ENCODE measurements at regions not wholly inside any gene's neighbourhood (a gene's known extent, or its start where the extent isn't known, plus 50 kb on each side); places are given as distances from the start of the nearest gene placed in this dataset.

DNA sequence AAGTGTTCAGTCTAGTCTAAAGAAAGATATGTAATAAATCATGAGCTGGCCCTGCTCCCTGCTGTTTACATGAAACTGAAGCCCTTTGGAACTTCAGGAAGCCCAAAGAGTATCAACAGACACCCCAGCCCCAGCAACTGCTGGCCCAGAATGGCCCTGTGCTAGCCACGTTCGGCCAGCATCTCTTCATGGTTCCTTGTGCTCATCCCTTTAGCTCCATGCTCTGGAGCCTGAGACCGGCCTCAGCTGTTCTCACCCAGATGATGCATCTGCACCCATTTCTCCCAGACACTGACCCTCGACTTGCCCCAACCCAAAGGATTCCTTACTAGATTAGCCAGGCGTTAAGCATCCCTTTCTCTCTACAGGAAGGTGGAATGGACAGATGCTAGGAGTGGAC lies 207.3 kb downstream of the HS3ST3B1 start:
- no peaks in the 10 kb centered on the region for H3K27me3 ChIP-seq (ENCODE audit: control insufficient read depth, insufficient read depth, low read length, poor library complexity, severe bottlenecking)
- no peak for TF ChIP-seq CTCF (conservative IDR thresholded peaks at IDR 0.05)
- no peaks in the 10 kb centered on the region for H3K36me3 Mint-ChIP-seq (ENCODE audit: low read depth)
- peaks cover 5% of the 10 kb centered on the region for H3K9me3 ChIP-seq (ENCODE audit: control insufficient read depth, low read length)
- peaks cover 3% of the 10 kb centered on the region for H3K9me3 Mint-ChIP-seq
- 95% methylated on average over 5 of the region's 5 CpGs; no CpG with 5 or more reads in 1 of the 2 experiments for WGBS, 2 experiments (ENCODE audit: insufficient coverage in 1 of 2, insufficient read length in 1 of 2)
- no peak overlapping the region for H3K4me3 ChIP-seq (ENCODE audit: low read length)
- H3K9ac ChIP-seq (ENCODE audit: extremely low read depth, low read length, poor library complexity, severe bottlenecking), result no peak overlapping the region
- no peak for DNase-seq
- no peaks in the 10 kb centered on the region for H3K4me1 ChIP-seq (ENCODE audit: control insufficient read depth, insufficient read depth, low read length)
- H3K4me1 Mint-ChIP-seq, result peaks cover 14% of the 10 kb centered on the region
- H3K27me3 Mint-ChIP-seq (ENCODE audit: insufficient read depth), result peaks cover 10% of the 10 kb centered on the region
- H3K27ac ChIP-seq (ENCODE audit: low read depth, low read length), result no peak overlapping the region
- H3K36me3 ChIP-seq (ENCODE audit: control insufficient read depth, insufficient read depth, low read length), result no peaks in the 10 kb centered on the region
- H3K27ac Mint-ChIP-seq, result no peak overlapping the region
- no peak overlapping the region for H3K4me3 Mint-ChIP-seq

DNA sequence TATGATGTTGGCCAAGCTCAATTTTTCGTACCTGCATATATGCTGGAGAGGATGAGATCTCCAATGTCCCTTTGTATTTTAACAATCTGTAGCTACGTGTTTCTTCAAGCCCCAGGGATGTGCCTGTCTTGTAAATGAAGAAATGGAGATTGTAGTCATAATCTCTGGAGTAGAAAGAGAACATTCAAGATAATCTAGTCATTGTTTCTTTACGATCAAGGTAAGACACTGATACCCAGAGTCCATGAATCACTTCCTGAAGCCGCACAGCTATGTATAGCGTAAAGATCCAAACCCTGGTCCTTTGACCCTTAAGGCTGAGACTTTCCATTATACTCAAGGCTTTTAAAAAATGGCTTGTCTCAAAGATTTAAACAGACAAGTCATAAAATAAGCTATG lies 205.5 kb downstream of the HS3ST3B1 start:
- WGBS, 2 experiments (ENCODE audit: insufficient coverage in 1 of 2, insufficient read length in 1 of 2), result 92 to 97% methylated on average over 4 to 5 of the region's 5 CpGs
- no peaks in the 10 kb centered on the region for H3K27me3 ChIP-seq (ENCODE audit: control insufficient read depth, insufficient read depth, low read length, poor library complexity, severe bottlenecking)
- TF ChIP-seq CTCF (conservative IDR thresholded peaks at IDR 0.05), result no peak

DNA sequence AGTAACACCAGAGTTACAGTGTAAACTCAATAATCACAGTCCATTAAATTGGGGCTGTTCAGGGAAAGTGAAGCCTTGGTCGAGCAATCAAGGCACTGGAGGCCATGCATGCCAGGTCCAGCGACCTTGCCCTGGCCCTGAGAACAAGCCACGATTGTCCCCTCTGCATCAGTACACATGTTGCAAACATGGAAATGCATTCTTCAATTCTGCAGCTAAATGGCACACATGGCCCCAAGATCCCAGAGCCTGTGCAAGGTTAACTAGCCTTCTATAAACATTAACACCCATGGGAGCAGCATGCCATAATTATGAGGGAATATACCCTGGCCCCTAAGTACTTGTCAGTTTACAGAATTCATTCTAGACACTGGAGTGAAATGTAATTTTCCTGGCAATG lies 204.7 kb downstream of the HS3ST3B1 start:
- Mint-ChIP-seq H3K4me1 (peaks cover 18% of the 10 kb centered on the region), H3K9me3 (peaks cover 3% of the 10 kb centered on the region), H3K27me3 (ENCODE audit: insufficient read depth) (peaks cover 20% of the 10 kb centered on the region), H3K36me3 (ENCODE audit: low read depth) (no peaks in the 10 kb centered on the region), H3K27ac (no peak overlapping the region), H3K4me3 (no peak overlapping the region)
- Histone ChIP-seq H3K36me3 (ENCODE audit: control insufficient read depth, insufficient read depth, low read length) (no peaks in the 10 kb centered on the region), H3K4me3 (ENCODE audit: low read length) (no peak overlapping the region), H3K9ac (ENCODE audit: extremely low read depth, low read length, poor library complexity, severe bottlenecking) (no peak overlapping the region), H3K27ac (ENCODE audit: low read depth, low read length) (no peak overlapping the region), H3K4me1 (ENCODE audit: control insufficient read depth, insufficient read depth, low read length) (peaks cover 3% of the 10 kb centered on the region), H3K27me3 (ENCODE audit: control insufficient read depth, insufficient read depth, low read length, poor library complexity, severe bottlenecking) (no peaks in the 10 kb centered on the region), H3K9me3 (ENCODE audit: control insufficient read depth, low read length) (peaks cover 5% of the 10 kb centered on the region)
- no peak for TF ChIP-seq CTCF (conservative IDR thresholded peaks at IDR 0.05)
- no peak for DNase-seq
- 87 to 100% methylated on average over 3 of the region's 3 CpGs for WGBS, 2 experiments (ENCODE audit: insufficient coverage in 1 of 2, insufficient read length in 1 of 2)

More for the DNA sequence above, 205.5 kb downstream of the HS3ST3B1 start:
- H3K9me3 ChIP-seq (ENCODE audit: control insufficient read depth, low read length), result peaks cover 5% of the 10 kb centered on the region
- H3K36me3 ChIP-seq (ENCODE audit: control insufficient read depth, insufficient read depth, low read length), result no peaks in the 10 kb centered on the region
- Mint-ChIP-seq H3K27ac (no peak overlapping the region), H3K4me1 (peaks cover 14% of the 10 kb centered on the region), H3K27me3 (ENCODE audit: insufficient read depth) (peaks cover 20% of the 10 kb centered on the region), H3K9me3 (peaks cover 3% of the 10 kb centered on the region), H3K4me3 (no peak overlapping the region), H3K36me3 (ENCODE audit: low read depth) (no peaks in the 10 kb centered on the region)
- H3K27ac ChIP-seq (ENCODE audit: low read depth, low read length), result no peak overlapping the region
- H3K9ac ChIP-seq (ENCODE audit: extremely low read depth, low read length, poor library complexity, severe bottlenecking), result no peak overlapping the region
- H3K4me3 ChIP-seq (ENCODE audit: low read length), result no peak overlapping the region
- DNase-seq, result no peak
- H3K4me1 ChIP-seq (ENCODE audit: control insufficient read depth, insufficient read depth, low read length), result no peaks in the 10 kb centered on the region
